Inflammatory macrophage (primary cell): ENCODE measurements at regions not wholly inside any gene's neighbourhood (a gene's known extent, or its start where the extent isn't known, plus 50 kb on each side); places are given as distances from the start of the nearest gene placed in this dataset.
"Not testable (repeated sequence)": the region's sequence is repeated elsewhere in the genome, so short reads cannot be mapped to it uniquely, and the experiment has no call there.

Experiments used
- DNase-seq, 2 donors: peaks; one replicate each; pipeline ENCODE4 v3.0.0-alpha.2; 2020 to 2022

- no peak for DNase-seq
These were observed 653.6 kb downstream of the NSUN3 start for GRCh38 chr3:94716326-94717018.

- DNase-seq, result no peak
These were observed 671.3 kb downstream of the NSUN3 start for GRCh38 chr3:94734206-94734605.

- no peak for DNase-seq
These were observed 672.5 kb downstream of the NSUN3 start for GRCh38 chr3:94735354-94735753.

GRCh38 chr3:94737116-94737515, 674.3 kb downstream of the NSUN3 start:
- DNase-seq, result no peak

GRCh38 chr3:94739420-94739819, 676.6 kb downstream of the NSUN3 start:
- DNase-seq, result no peak

- no peak for DNase-seq
These were observed 695.9 kb downstream of the NSUN3 start for GRCh38 chr3:94758751-94759150.

GRCh38 chr3:94772402-94772801, 709.5 kb downstream of the NSUN3 start:
- DNase-seq, result no peak

- DNase-seq, result no peak
These were observed 712.9 kb downstream of the NSUN3 start for GRCh38 chr3:94775746-94776145.

- DNase-seq, result no peak
These were observed 713.6 kb downstream of the NSUN3 start for GRCh38 chr3:94776401-94776915.

- DNase-seq, result no peak
These were observed 715.4 kb downstream of the NSUN3 start for GRCh38 chr3:94778289-94778688.

GRCh38 chr3:94778814-94779494, 716.1 kb downstream of the NSUN3 start:
- DNase-seq, result no peak

- no peak for DNase-seq
These were observed 716.8 kb downstream of the NSUN3 start for GRCh38 chr3:94779699-94780098.

- no peak for DNase-seq
These were observed 721.4 kb downstream of the NSUN3 start for GRCh38 chr3:94784274-94784673.

GRCh38 chr3:94787066-94787465, 724.2 kb downstream of the NSUN3 start:
- no peak for DNase-seq

- DNase-seq, result no peak
These were observed 724.9 kb downstream of the NSUN3 start for GRCh38 chr3:94787734-94788270.

GRCh38 chr3:94794563-94794962, 731.7 kb downstream of the NSUN3 start:
- no peak for DNase-seq

GRCh38 chr3:94799420-94800060, 736.7 kb downstream of the NSUN3 start:
- no peak for DNase-seq

GRCh38 chr3:94811836-94812235, 749.0 kb downstream of the NSUN3 start:
- DNase-seq, result no peak

GRCh38 chr3:94821241-94821640, 758.4 kb downstream of the NSUN3 start:
- DNase-seq, result no peak

GRCh38 chr3:94822298-94822697, 759.4 kb downstream of the NSUN3 start:
- no peak for DNase-seq

GRCh38 chr3:94846251-94846650, 783.4 kb downstream of the NSUN3 start:
- not testable (repeated sequence) for DNase-seq

GRCh38 chr3:94862703-94863102, 799.8 kb downstream of the NSUN3 start:
- DNase-seq, result no peak

GRCh38 chr3:94869059-94869547, 806.2 kb downstream of the NSUN3 start:
- DNase-seq, result no peak
